ENCODE measurements at regions not wholly inside any gene's neighbourhood (a gene's known extent, or its start where the extent isn't known, plus 50 kb on each side); places are given as distances from the start of the nearest gene placed in this dataset.

DNA sequence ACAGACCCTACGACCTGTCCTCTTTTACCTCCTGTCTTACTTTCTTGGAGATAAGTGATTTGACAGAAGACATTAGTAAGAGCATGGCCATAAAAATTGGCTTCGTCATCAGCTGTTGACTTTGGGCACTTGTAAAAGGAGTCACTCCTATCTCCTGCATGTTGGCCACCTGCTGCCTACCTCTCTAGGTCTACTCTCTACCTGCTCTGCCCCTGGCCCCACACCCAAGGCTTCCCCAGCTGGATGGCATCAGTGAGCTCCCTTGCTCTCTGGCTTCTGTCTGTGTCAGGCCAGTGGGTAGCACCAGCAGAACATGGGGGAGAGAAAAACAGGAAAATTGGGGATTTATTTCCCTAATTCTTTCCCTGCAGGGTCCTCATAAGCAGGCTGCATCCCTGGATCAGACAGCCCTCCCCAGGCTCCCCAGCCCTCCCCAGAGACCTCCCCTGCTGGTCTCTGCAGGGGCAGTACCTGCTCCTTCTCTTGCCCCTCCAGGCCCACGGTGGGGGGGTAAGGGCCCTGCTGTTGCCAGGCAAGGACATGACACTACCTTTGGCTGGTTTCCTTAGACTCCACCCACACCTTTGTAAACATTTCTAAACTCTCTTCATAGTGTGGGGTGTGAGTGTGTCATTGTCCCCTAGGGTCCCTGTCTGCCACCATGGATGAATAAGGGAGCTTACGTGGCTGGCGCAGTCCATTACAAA lies 157.0 kb upstream of the NECTIN1 start:
- Histone ChIP-seq H3K27ac (ENCODE audit: control insufficient read depth, insufficient read depth) (no peak overlapping the region), H3K4me1 (ENCODE audit: control insufficient read depth, insufficient read depth, low read length) (no peaks in the 10 kb centered on the region), H3K4me2 (ENCODE audit: control insufficient read depth, insufficient read depth) (no peak overlapping the region), H3K27me3 (replicated peaks in 1 of 2; ENCODE audit: control insufficient read depth in 2 of 2, insufficient read depth in 2 of 2, low read length in 1 of 2) (peaks cover 0 to 2% of the 10 kb centered on the region in 2 experiments; a peak in 3 of 4 replicates), H3K36me3 (ENCODE audit: control insufficient read depth in 2 of 2, insufficient read depth in 2 of 2, low read length in 1 of 2) (no peaks in the 10 kb centered on the region), H3K4me3 (no peak overlapping the region), H4K20me1 (ENCODE audit: control insufficient read depth, insufficient read depth) (no peaks in the 10 kb centered on the region), H2AFZ (ENCODE audit: control insufficient read depth, low read depth, low read length) (no peak overlapping the region), H3K9me3 (replicated peaks; ENCODE audit: control insufficient read depth, insufficient read depth, low read length) (no peaks in the 10 kb centered on the region), H3K9ac (ENCODE audit: control insufficient read depth, insufficient read depth, low read length) (no peak overlapping the region), H3K79me2 (ENCODE audit: control insufficient read depth, insufficient read depth, low read length) (no peaks in the 10 kb centered on the region)
- DNase-seq (ENCODE audit: low read depth, low spot score) (no peak), FAIRE-seq (no peak), ATAC-seq (no peak)
- ChIA-PET CTCF (interaction anchor here (1.2 kb wide), 1 partner anchor 204 kb away, joined by 3 read pairs; no protein-coding TSS in a partner anchor), POLR2A (interaction anchor here (0.5 kb wide), 1 partner anchor 722 kb away, joined by 4 read pairs; no protein-coding TSS in a partner anchor), RAD21 (ENCODE audit: unreplicated experiment) (no interaction called here), SMC1A (ENCODE audit: uncharacterized antibody, unreplicated experiment) (interaction anchor here (1.0 kb wide), 1 partner anchor 126 kb away, joined by 3 read pairs; no protein-coding TSS in a partner anchor)
- intact Hi-C loops (cut with micrococcal nuclease; ENCODE audit: unreplicated experiment), result no loop called here
- BruUV-seq (replicated peaks), result no TSS peak
- TF ChIP-seq STAT1 (conservative IDR thresholded peaks at IDR 0.05) (no peak), JUND (IDR thresholded peaks at IDR 0.05; ENCODE audit: low read depth, low read length) (no peak), CEBPB (IDR thresholded peaks at IDR 0.05; ENCODE audit: borderline replicate concordance in 1 of 2, low read depth in 2 of 2, low read length in 2 of 2) (no peak), ATF7 (IDR thresholded peaks at IDR 0.05; ENCODE audit: low read depth) (no peak), HCFC1 (IDR thresholded peaks at IDR 0.05; ENCODE audit: low read length) (no peak)
- TF ChIP-seq, protein P1, sequence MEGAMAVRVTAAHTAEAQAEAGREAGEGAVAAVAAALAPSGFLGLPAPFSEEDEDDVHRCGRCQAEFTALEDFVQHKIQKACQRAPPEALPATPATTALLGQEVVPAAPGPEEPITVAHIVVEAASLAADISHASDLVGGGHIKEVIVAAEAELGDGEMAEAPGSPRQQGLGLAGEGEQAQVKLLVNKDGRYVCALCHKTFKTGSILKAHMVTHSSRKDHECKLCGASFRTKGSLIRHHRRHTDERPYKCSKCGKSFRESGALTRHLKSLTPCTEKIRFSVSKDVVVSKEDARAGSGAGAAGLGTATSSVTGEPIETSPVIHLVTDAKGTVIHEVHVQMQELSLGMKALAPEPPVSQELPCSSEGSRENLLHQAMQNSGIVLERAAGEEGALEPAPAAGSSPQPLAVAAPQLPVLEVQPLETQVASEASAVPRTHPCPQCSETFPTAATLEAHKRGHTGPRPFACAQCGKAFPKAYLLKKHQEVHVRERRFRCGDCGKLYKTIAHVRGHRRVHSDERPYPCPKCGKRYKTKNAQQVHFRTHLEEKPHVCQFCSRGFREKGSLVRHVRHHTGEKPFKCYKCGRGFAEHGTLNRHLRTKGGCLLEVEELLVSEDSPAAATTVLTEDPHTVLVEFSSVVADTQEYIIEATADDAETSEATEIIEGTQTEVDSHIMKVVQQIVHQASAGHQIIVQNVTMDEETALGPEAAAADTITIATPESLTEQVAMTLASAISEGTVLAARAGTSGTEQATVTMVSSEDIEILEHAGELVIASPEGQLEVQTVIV (IDR thresholded peaks at IDR 0.05; ENCODE audit: borderline replicate concordance, partially characterized antibody), result no peak
- in situ Hi-C loops (cut with MboI), result no loop called here
- WGBS (ENCODE audit: insufficient coverage, insufficient replicate concordance, low lambda C conversion rate, missing lambda C conversion rate), result 24% methylated on average over 5 of the region's 5 CpGs
